Osteocyte (in vitro differentiated cells): ENCODE measurements at regions not wholly inside any gene's neighbourhood (a gene's known extent, or its start where the extent isn't known, plus 50 kb on each side); places are given as distances from the start of the nearest gene placed in this dataset.

ENCODE experiments used
- DNase-seq: peaks from one replicate; pipeline ENCODE4 v3.0.0; 2021; ENCODE audit warnings: mixed read lengths; ENCODE audit not compliant: unreplicated experiment; ENCODE audit errors: extremely low spot score
- H3K27ac Mint-ChIP-seq: one replicate; pipeline ENCODE4 v1.8.0; 2021; ENCODE audit warnings: mild to moderate bottlenecking, mixed read lengths; ENCODE audit not compliant: unreplicated experiment
- H3K27me3 Mint-ChIP-seq: one replicate; pipeline ENCODE4 v1.8.0; 2021; ENCODE audit warnings: mixed read lengths; ENCODE audit not compliant: unreplicated experiment
- H3K36me3 Mint-ChIP-seq: one replicate; pipeline ENCODE4 v1.8.0; 2021; ENCODE audit warnings: mixed read lengths; ENCODE audit not compliant: unreplicated experiment
- H3K4me1 Mint-ChIP-seq: one replicate; pipeline ENCODE4 v1.8.0; 2021; ENCODE audit warnings: mixed read lengths; ENCODE audit not compliant: unreplicated experiment
- H3K4me3 Mint-ChIP-seq: one replicate; pipeline ENCODE4 v1.8.0; 2021; ENCODE audit warnings: mild to moderate bottlenecking, moderate library complexity, mixed read lengths; ENCODE audit not compliant: unreplicated experiment
- H3K9me3 Mint-ChIP-seq: one replicate; pipeline ENCODE4 v1.8.0; 2021; ENCODE audit warnings: mixed read lengths; ENCODE audit not compliant: unreplicated experiment
- TF ChIP-seq, protein P1 (sequence below): fragments of 200-600 bp; sonication (generic); IDR thresholded peaks from 2 replicates; pipeline ENCODE4 v1.5.0; 2021; ENCODE audit warnings: antibody characterized with exemption, mild to moderate bottlenecking, moderate library complexity

DNA sequence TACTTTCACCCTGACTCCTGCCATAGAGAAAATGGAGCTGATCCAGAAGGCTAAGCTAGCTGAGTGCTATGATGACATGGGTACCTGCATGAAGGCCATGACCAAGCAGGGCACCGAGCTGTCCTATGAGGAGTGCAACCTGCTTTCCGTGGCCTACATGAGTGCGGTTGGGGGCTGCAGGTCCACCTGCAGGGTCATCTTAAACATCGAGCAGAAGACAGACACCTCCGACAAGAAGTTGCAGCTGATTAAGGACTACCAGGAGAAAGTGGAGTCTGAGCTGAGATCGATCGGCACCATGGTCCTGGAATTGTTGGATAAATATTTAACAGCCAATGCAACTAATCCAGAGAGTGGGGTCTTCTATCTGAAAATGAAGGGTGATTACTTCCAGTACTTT, 438.0 kb downstream of the TMA16 start:
- H3K4me1 Mint-ChIP-seq, result no peaks in the 10 kb centered on the region
- DNase-seq, result no peak
- TF ChIP-seq, protein P1, sequence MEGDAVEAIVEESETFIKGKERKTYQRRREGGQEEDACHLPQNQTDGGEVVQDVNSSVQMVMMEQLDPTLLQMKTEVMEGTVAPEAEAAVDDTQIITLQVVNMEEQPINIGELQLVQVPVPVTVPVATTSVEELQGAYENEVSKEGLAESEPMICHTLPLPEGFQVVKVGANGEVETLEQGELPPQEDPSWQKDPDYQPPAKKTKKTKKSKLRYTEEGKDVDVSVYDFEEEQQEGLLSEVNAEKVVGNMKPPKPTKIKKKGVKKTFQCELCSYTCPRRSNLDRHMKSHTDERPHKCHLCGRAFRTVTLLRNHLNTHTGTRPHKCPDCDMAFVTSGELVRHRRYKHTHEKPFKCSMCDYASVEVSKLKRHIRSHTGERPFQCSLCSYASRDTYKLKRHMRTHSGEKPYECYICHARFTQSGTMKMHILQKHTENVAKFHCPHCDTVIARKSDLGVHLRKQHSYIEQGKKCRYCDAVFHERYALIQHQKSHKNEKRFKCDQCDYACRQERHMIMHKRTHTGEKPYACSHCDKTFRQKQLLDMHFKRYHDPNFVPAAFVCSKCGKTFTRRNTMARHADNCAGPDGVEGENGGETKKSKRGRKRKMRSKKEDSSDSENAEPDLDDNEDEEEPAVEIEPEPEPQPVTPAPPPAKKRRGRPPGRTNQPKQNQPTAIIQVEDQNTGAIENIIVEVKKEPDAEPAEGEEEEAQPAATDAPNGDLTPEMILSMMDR, result no peak
- H3K27ac Mint-ChIP-seq, result no peak overlapping the region
- no peaks in the 10 kb centered on the region for H3K36me3 Mint-ChIP-seq
- no peak overlapping the region for H3K4me3 Mint-ChIP-seq
- no peaks in the 10 kb centered on the region for H3K9me3 Mint-ChIP-seq
- H3K27me3 Mint-ChIP-seq, result peaks cover 2% of the 10 kb centered on the region

DNA sequence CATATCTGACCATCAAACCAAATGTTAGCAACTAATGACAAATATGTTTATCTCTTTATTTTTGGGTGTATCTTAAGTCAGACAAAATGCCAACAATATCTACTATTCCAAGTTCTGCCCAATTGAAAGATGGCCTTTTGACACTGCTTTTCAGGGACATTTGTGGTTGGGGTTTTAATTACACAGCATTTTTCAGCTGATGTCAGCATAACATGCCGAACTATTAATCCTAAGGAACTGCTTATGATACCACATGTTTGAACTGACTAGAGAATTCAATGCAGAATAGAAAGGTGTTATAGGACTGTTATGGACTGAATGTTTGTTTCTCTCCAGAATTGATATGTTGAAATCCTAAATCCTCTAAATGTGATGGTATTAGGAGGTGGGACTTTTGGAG, 445.1 kb downstream of the TMA16 start:
- Mint-ChIP-seq H3K4me3 (no peak overlapping the region), H3K36me3 (no peaks in the 10 kb centered on the region), H3K4me1 (no peaks in the 10 kb centered on the region), H3K9me3 (no peaks in the 10 kb centered on the region), H3K27ac (no peak overlapping the region), H3K27me3 (no peaks in the 10 kb centered on the region)
- DNase-seq, result no peak
- TF ChIP-seq, protein P1, result no peak

DNA sequence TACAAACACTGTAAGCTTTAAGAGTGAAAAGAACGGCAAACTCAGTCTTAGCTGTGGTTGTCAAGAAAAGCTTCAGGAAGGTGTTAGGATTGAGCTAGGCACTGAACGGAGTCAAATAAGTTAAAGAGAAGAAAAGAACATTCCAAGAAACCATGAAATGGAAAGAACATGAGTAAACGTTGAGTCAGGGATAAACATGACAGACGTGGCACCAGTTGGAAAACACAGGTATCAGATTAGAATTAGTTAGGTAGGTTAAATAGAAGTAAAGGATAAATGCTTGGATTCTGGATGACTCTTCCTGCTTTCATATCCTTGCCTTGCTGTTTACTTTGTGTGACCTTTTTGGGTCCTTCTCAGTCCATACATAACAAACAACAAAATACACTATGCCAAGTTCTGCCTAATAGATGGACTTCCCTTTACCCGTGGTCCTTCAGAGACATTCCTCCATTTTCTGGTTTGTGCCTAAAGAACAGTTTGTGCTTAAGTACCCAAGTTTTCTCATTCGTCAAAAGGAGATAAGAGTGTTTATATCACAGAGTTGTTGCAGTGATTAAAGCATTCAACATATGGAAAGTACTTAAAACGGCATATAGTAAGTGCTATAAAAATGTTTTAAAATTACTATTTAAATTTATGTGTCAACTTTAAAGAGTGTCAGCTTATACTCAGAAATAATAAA, 446.9 kb downstream of the TMA16 start:
- Mint-ChIP-seq H3K36me3 (no peaks in the 10 kb centered on the region), H3K4me1 (no peaks in the 10 kb centered on the region), H3K27ac (no peak overlapping the region), H3K4me3 (no peak overlapping the region), H3K27me3 (no peaks in the 10 kb centered on the region), H3K9me3 (no peaks in the 10 kb centered on the region)
- TF ChIP-seq, protein P1, result no peak
- no peak for DNase-seq

- peaks cover 4% of the 10 kb centered on the region for H3K9me3 Mint-ChIP-seq
- H3K36me3 Mint-ChIP-seq, result no peaks in the 10 kb centered on the region
- no peak overlapping the region for H3K4me3 Mint-ChIP-seq
- H3K27me3 Mint-ChIP-seq, result no peaks in the 10 kb centered on the region
- H3K27ac Mint-ChIP-seq, result no peak overlapping the region
- no peaks in the 10 kb centered on the region for H3K4me1 Mint-ChIP-seq
- TF ChIP-seq, protein P1, result no peak
- DNase-seq, result no peak
Observed at GRCh38 chr4:163948920-163949455, 454.5 kb downstream of the TMA16 start.

DNA sequence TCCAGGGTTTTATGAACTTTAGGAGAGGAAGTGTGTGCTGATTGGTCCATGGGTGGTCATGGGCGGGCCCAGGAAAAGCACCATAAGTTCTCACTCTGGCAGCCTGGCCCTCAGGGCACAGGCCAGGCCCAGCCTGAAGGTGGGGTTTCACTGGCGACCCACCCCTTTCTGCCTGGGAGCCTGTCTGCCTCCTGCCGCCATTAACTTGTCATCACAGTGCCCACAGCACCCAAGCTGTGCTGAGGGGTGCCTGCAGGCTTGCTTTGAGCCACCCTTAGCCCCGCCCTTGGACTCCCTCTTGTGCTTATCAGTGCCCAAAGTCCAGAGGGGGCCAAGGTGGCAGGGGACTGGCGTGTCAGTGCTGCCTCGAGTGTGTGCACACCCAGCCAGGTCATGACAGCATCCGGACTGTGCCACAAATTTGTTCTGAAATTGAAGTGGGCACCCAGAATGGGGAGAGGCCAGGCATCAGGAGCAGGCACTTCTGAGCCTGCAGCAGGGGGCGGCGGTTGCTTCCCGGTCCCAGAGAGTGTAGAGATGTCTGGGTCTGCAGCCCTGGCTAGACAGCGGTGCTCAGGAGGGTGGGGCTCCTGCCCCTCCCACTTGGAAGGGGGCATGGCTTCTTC, 455.6 kb downstream of the TMA16 start:
- Mint-ChIP-seq H3K9me3 (peaks cover 4% of the 10 kb centered on the region), H3K4me1 (no peaks in the 10 kb centered on the region), H3K4me3 (no peak overlapping the region), H3K27ac (no peak overlapping the region), H3K27me3 (no peaks in the 10 kb centered on the region), H3K36me3 (no peaks in the 10 kb centered on the region)
- TF ChIP-seq, protein P1, result no peak
- DNase-seq, result peak; percentile 78
